ENCODE measurements at regions not wholly inside any gene's neighbourhood (a gene's known extent, or its start where the extent isn't known, plus 50 kb on each side); places are given as distances from the start of the nearest gene placed in this dataset.

DNA sequence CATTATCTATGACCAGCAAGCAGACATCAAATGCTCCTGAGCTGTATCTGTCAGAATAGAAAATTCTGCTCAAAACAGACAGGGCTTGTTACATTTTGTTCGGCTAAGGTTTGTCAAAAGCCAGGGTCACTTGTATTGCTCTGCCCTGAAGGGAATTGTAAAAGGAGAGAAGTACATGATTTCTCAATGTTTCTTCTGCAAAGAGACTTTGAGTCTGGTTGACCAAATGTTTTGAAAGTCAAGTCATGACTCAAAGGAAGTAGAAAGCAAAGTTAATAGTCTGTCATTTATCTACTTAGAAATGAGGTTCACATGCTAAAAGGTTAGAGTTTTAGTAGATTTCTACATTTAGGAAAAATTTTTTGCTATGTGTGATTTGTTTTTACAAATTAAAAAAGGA, 1624.1 kb upstream of the ZEB2 start:
- DNase-seq = no peak

GRCh38 chr2:146138820-146139219, 1618.9 kb upstream of the ZEB2 start:
- no peak for DNase-seq

DNA sequence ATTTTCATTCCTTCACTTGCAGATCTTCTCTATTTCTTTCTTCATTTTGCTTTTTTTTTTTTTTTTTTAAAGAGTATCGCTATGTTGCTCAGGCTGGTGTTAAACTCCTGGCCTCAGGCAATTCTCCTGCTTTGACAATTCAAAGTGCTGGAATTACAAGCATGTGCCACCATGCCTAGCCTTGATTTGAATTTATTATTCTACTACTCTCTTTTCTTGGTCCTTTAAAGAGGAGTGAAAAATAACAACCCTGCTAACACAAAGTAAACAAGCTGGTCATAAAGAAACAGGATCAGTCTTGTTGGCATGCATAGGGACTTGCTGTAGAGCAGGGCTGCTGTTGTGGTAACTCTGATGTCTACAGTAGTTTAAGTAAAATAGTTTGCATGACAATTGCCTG, 1615.3 kb upstream of the ZEB2 start:
- no peak for DNase-seq

- DNase-seq = no peak
These were observed 1611.9 kb upstream of the ZEB2 start for GRCh38 chr2:146131785-146132184.

GRCh38 chr2:146131048-146131447, 1611.1 kb upstream of the ZEB2 start:
- no peak for DNase-seq

DNA sequence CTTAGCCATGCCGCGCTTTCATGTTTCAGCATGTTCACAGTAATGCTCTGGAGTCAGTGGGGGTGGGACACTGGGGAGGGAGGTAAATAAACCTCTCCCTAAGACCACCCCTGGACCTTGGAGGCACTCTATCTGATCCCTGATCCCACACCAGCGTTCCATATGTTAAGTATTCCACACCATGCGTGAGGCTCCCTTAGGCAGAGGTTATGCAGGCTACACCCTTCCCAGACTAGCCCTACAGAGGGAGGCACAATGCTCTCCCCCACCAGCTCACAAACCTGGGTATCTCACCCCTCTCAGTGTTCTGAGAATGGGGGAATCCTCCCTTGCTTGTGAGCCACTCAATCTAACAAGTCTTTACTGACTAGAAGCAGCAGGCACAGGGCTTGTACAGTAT, 1610.4 kb upstream of the ZEB2 start:
- DNase-seq = no peak

- DNase-seq = no peak
These were observed 1609.3 kb upstream of the ZEB2 start for GRCh38 chr2:146129231-146129630.

DNA sequence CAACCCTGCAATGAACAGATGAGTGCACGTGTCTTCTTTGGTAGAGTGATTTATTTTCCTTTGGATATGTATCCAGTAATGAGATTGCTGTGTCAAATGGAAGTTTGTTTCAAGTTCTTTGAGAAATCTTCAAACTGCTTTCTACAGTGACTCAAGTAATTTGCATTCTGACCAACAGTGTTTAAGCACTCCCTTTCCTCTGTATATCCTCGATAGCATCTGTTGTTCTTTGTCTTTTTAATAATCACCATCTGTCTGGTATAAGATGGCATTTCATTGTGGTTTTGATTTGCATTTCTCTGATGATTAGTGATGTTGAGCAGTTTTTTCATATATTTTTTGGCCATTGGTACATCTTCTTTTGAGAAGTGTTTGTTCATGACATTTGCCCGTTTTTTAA, 1608.3 kb upstream of the ZEB2 start:
- no peak for DNase-seq

- no peak for DNase-seq
These were observed 1605.6 kb upstream of the ZEB2 start for GRCh38 chr2:146125551-146125950.

DNA sequence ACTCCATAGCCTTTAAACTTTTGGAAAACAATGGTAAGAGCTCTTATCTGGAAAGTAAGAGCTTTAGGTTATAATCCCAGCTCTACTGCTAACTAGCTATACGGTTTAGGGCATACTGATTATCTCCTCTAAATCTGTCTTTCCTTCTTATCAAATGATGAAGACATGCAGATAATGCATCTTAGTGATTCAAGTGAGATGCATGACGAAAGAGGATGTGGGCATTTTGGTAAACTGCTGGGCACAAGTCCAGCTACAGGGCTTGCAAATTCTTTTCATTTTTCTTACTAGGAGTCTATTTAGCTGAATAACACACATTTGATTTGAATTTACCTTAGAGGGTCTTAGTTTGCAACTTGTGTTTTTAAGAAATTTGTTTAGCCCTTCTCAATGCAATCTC, 1604.8 kb upstream of the ZEB2 start:
- DNase-seq = no peak

GRCh38 chr2:146123714-146124113, 1603.8 kb upstream of the ZEB2 start:
- DNase-seq = no peak

- no peak for DNase-seq
These were observed 1603.3 kb upstream of the ZEB2 start for GRCh38 chr2:146123256-146123655.

DNA sequence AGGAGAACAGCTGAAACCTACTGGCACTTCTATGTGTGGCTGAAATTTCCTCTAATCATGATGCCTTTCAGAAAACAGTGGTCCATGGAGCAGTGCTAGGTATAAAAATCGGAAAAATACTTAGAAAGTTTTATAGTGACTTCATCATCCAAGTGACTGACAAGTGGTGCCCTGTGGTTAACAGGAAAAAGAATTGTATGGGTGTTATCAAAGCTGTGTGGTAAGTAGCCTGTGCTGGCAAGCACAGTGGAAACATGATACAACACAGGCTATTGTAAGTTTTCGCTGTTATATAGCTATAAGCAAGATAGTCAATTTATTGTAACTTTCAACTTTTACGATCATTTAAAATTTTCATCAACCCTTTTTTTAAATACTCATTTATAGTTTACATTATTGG, 1599.7 kb upstream of the ZEB2 start:
- DNase-seq = no peak

GRCh38 chr2:146108993-146109392, 1589.1 kb upstream of the ZEB2 start:
- DNase-seq = no peak

- no peak for DNase-seq
These were observed 1574.3 kb upstream of the ZEB2 start for GRCh38 chr2:146094185-146094584.

GRCh38 chr2:146081459-146081858, 1561.5 kb upstream of the ZEB2 start:
- no peak for DNase-seq

DNA sequence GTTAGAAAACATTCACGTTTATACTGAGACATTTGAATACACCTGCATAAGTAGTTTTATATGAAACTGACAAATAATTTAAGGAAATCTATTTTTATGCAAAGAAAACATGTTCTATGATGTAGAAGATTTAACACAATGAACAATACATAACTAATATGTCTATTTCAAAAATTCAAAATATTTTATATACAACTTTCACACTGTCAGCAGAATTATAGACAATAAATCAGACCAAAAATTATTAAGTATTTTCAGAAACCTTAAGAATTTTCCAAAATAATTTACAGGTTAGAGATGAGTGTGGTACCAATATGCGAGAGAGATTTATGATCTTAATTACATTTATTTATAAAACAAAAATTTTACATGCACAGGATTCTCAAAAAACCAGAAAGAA, 1561.0 kb upstream of the ZEB2 start:
- DNase-seq = no peak

- DNase-seq = no peak
These were observed 1559.3 kb upstream of the ZEB2 start for GRCh38 chr2:146079216-146079615.

DNA sequence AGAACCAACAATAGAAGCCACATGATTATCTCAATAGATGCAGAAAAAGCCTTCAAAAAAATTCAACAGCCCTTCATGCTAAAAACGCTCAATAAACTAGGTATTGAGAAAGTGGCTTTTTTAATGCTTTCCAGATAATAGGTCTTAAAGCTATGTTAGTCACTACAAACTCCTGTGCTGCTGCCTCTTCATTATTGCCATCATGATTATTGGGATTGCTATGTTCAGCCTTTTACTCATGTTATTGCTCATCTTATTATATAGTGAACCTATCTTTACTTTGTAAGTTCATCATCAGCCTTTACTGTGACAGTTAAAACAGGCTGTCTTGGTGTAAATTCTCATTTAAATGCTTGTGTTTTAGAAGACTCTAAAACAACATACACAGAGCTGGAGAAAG, 1557.2 kb upstream of the ZEB2 start:
- DNase-seq = no peak

DNA sequence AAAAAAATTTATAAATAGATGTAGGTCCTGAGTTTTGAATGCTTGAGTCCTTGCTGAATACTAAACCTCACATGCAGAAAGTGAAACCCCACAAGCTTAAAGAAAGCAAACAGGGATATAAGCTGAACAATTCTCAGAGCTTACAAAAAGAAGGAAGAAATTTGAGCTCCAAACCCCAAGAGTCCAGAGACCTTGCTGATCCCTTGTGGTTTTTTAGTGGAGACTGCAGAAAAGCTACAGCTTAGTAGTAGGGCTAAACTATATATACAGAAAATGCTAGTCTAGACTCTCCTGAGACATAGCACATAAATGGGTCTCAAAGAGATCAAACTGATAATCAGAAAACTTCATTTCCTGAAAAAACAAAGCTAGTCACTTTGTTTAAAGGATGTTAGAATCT, 1548.1 kb upstream of the ZEB2 start:
- DNase-seq = no peak

DNA sequence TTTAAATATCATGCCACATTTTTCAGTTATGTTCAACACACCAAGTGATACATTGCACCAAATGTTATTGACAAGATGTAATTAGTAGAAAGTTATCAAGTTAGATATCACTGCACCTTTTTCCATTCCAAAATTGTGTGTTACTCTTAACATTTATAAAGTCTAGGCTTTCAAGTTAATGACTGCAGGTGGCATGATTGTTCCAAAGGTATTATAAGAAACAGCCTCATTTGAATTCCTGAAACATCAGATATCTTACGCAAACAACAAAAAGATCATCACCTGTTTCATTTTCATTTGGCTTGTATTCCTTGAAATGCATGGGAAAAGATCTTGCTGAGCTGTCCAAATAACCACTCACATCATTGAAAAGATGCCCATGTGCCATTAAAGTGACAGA, 1528.2 kb upstream of the ZEB2 start:
- no peak for DNase-seq

DNA sequence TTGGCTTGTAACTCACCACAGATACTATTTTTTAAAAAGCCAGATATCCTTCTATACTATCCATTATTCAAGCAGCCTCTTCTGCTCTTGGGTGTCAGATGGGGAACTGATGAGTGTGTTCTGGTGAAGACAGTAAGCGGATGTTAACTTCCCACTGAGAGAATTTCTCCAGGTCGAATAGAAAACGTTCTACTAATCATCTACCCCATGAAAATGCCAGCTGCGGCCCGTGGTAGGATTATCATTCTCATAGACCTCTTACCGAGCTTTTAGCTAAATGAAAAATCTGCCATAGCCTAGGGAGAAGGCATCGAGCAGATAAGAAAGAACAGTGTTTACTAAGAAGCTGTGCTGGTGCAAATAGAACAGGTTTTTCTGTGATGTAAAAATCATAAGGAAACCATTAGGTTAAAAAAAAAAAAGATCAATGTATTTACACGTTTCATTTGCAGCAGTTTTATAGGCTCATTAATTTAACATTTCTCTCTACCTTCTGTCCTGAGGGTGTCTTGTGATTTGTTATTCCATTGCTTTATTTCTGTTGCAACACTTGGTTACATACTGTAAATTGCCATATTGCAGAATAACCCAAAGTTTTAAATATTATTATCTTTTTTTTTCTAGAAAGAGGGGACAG, 1521.5 kb upstream of the ZEB2 start:
- no peak for DNase-seq

GRCh38 chr2:146040051-146040450, 1520.1 kb upstream of the ZEB2 start:
- DNase-seq = no peak

- DNase-seq = no peak
These were observed 1518.1 kb upstream of the ZEB2 start for GRCh38 chr2:146038014-146038413.

GRCh38 chr2:146037334-146037870, 1517.5 kb upstream of the ZEB2 start:
- no peak for DNase-seq

Measured in midbrain (tissue), 1 donor.